ENCODE measurements at regions not wholly inside any gene's neighbourhood (a gene's known extent, or its start where the extent isn't known, plus 50 kb on each side); places are given as distances from the start of the nearest gene placed in this dataset.

GRCh38 chr6:21333715-21334114 lies 259.8 kb upstream of the SOX4 start:
- Histone ChIP-seq H3K4me1 (ENCODE audit: insufficient read depth, low read length, severe bottlenecking) (no peaks in the 10 kb centered on the region), H3K9me2 (ENCODE audit: low read depth, low read length) (no peaks in the 10 kb centered on the region), H3K27ac (ENCODE audit: low read depth, low read length, poor library complexity, severe bottlenecking) (no peak overlapping the region), H3K9ac (ENCODE audit: low read length) (no peak overlapping the region), H3F3A (ENCODE audit: insufficient read depth, low read length) (no peaks in the 10 kb centered on the region), H2AFZ (ENCODE audit: low read length) (no peak overlapping the region), H3K36me3 (ENCODE audit: insufficient read depth, low read length) (no peaks in the 10 kb centered on the region), H3K27me3 (ENCODE audit: insufficient read depth, low read length) (no peaks in the 10 kb centered on the region), H3K9me3 (ENCODE audit: low read length) (no peaks in the 10 kb centered on the region), H3K4me3 (ENCODE audit: low read depth, low read length, poor library complexity, severe bottlenecking) (no peak overlapping the region), H3K79me2 (ENCODE audit: insufficient read depth, low read length) (no peaks in the 10 kb centered on the region), H4K20me1 (ENCODE audit: insufficient read depth, low read length) (no peaks in the 10 kb centered on the region), H3K4me2 (ENCODE audit: low read length) (no peak overlapping the region)
- no peak for TF ChIP-seq EZH2 (IDR thresholded peaks at IDR 0.05; ENCODE audit: borderline replicate concordance, low read length)
- TF ChIP-seq, protein P1, sequence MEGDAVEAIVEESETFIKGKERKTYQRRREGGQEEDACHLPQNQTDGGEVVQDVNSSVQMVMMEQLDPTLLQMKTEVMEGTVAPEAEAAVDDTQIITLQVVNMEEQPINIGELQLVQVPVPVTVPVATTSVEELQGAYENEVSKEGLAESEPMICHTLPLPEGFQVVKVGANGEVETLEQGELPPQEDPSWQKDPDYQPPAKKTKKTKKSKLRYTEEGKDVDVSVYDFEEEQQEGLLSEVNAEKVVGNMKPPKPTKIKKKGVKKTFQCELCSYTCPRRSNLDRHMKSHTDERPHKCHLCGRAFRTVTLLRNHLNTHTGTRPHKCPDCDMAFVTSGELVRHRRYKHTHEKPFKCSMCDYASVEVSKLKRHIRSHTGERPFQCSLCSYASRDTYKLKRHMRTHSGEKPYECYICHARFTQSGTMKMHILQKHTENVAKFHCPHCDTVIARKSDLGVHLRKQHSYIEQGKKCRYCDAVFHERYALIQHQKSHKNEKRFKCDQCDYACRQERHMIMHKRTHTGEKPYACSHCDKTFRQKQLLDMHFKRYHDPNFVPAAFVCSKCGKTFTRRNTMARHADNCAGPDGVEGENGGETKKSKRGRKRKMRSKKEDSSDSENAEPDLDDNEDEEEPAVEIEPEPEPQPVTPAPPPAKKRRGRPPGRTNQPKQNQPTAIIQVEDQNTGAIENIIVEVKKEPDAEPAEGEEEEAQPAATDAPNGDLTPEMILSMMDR (IDR thresholded peaks at IDR 0.05; ENCODE audit: low read length), result no peak

DNA sequence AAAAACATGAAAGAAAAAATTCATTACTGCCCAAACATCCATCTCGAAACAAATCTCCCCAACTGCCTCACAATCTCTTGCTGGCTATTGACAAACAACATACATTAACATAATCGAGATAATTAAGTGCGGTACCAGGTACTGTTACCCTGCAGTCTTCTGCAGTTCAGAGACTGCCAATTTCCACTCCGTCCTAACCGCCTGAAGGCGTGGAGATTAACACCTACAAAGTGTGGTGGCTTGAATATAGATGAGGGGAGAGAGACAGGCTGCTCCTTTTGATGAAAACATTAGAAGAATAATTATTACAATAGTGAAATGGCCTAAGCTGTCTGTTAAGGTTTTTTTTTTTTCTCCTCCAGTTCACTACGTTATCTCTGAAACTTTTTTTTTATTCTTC lies 258.9 kb upstream of the SOX4 start:
- H3K4me1 ChIP-seq (ENCODE audit: insufficient read depth, low read length, severe bottlenecking), result no peaks in the 10 kb centered on the region
- H3K9ac ChIP-seq (ENCODE audit: low read length), result no peak overlapping the region
- H3K27ac ChIP-seq (ENCODE audit: low read depth, low read length, poor library complexity, severe bottlenecking), result no peak overlapping the region

DNA sequence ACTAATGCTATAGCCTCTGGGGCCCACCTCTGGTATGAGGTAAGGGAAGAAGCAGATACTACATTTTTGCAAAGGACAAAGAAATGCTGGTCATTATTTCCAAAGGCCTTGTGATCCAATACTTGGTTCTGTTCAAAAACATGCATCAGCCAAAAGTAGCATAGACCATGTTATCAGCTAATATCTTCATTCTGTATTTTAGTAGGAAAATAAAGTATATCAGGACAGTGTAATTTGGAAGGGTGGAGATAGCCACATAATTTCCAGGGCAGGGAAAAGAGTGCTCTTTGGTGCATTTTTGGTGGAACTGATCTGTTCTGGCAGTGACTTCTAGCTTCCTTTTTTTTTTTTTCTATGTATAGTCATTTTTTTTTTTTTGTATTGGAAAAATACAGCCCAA lies 258.0 kb upstream of the SOX4 start:
- no peak overlapping the region for H3K4me2 ChIP-seq (ENCODE audit: low read length)
- H3K9me3 ChIP-seq (ENCODE audit: low read length), result no peaks in the 10 kb centered on the region
- no peaks in the 10 kb centered on the region for H3K4me1 ChIP-seq (ENCODE audit: insufficient read depth, low read length, severe bottlenecking)
- no peaks in the 10 kb centered on the region for H3K9me2 ChIP-seq (ENCODE audit: low read depth, low read length)
- H3K9ac ChIP-seq (ENCODE audit: low read length), result no peak overlapping the region
- no peaks in the 10 kb centered on the region for H3K36me3 ChIP-seq (ENCODE audit: insufficient read depth, low read length)
- H3K27ac ChIP-seq (ENCODE audit: low read depth, low read length, poor library complexity, severe bottlenecking), result no peak overlapping the region
- H2AFZ ChIP-seq (ENCODE audit: low read length), result no peak overlapping the region
- H3K79me2 ChIP-seq (ENCODE audit: insufficient read depth, low read length), result no peaks in the 10 kb centered on the region
- no peak overlapping the region for H3K4me3 ChIP-seq (ENCODE audit: low read depth, low read length, poor library complexity, severe bottlenecking)
- H4K20me1 ChIP-seq (ENCODE audit: insufficient read depth, low read length), result no peaks in the 10 kb centered on the region
- H3F3A ChIP-seq (ENCODE audit: insufficient read depth, low read length), result no peaks in the 10 kb centered on the region
- H3K27me3 ChIP-seq (ENCODE audit: insufficient read depth, low read length), result no peaks in the 10 kb centered on the region
- TF ChIP-seq, protein P1 (IDR thresholded peaks at IDR 0.05; ENCODE audit: low read length), result no peak
- TF ChIP-seq EZH2 (IDR thresholded peaks at IDR 0.05; ENCODE audit: borderline replicate concordance, low read length), result no peak

More for the DNA sequence above, 258.9 kb upstream of the SOX4 start:
- Histone ChIP-seq H3K4me2 (ENCODE audit: low read length) (no peak overlapping the region), H3K79me2 (ENCODE audit: insufficient read depth, low read length) (no peaks in the 10 kb centered on the region), H2AFZ (ENCODE audit: low read length) (no peak overlapping the region), H3K27me3 (ENCODE audit: insufficient read depth, low read length) (no peaks in the 10 kb centered on the region), H3K9me3 (ENCODE audit: low read length) (no peaks in the 10 kb centered on the region), H3K36me3 (ENCODE audit: insufficient read depth, low read length) (no peaks in the 10 kb centered on the region), H3K4me3 (ENCODE audit: low read depth, low read length, poor library complexity, severe bottlenecking) (no peak overlapping the region), H3K9me2 (ENCODE audit: low read depth, low read length) (no peaks in the 10 kb centered on the region), H3F3A (ENCODE audit: insufficient read depth, low read length) (no peaks in the 10 kb centered on the region), H4K20me1 (ENCODE audit: insufficient read depth, low read length) (no peaks in the 10 kb centered on the region)
- TF ChIP-seq, protein P1 (IDR thresholded peaks at IDR 0.05; ENCODE audit: low read length), result no peak
- no peak for TF ChIP-seq EZH2 (IDR thresholded peaks at IDR 0.05; ENCODE audit: borderline replicate concordance, low read length)

Data from OCI-LY1 (cell line).